Stimulated activated CD4-positive, alpha-beta T cell treated with anti-CD3 and anti-CD28 coated beads, Interleukin-4, amount 100 ng/mL, for 4 hours (primary cell): ENCODE measurements at regions not wholly inside any gene's neighbourhood (a gene's known extent, or its start where the extent isn't known, plus 50 kb on each side); places are given as distances from the start of the nearest gene placed in this dataset.
"Not testable (repeated sequence)": the region's sequence is repeated elsewhere in the genome, so short reads cannot be mapped to it uniquely, and the experiment has no call there.

Experiments used
- DNase-seq, 2 experiments: peaks; one replicate each; pipeline ENCODE4 v3.0.0-alpha.2; 2020

GRCh38 chr7:113291058-113291457 lies 172.7 kb upstream of the SMIM30 start:
- DNase-seq, result no peak

- no peak for DNase-seq
Observed at GRCh38 chr7:113289140-113289740, 170.9 kb upstream of the SMIM30 start.

- DNase-seq, result no peak
Observed at GRCh38 chr7:113285411-113285810, 167.1 kb upstream of the SMIM30 start.

- DNase-seq, result no peak
Observed at GRCh38 chr7:113283861-113284260, 165.5 kb upstream of the SMIM30 start.

- DNase-seq, result no peak
Observed at GRCh38 chr7:113282875-113283274, 164.5 kb upstream of the SMIM30 start.

GRCh38 chr7:113281223-113281622 lies 162.9 kb upstream of the SMIM30 start:
- DNase-seq, result no peak

GRCh38 chr7:113279256-113279655 lies 160.9 kb upstream of the SMIM30 start:
- no peak for DNase-seq

GRCh38 chr7:113270790-113271189 lies 152.4 kb upstream of the SMIM30 start:
- DNase-seq, result no peak

GRCh38 chr7:113269592-113269991 lies 151.2 kb upstream of the SMIM30 start:
- DNase-seq, result not testable (repeated sequence)

- DNase-seq, result no peak
Observed at GRCh38 chr7:113268757-113269156, 150.4 kb upstream of the SMIM30 start.

GRCh38 chr7:113267885-113268284 lies 149.5 kb upstream of the SMIM30 start:
- DNase-seq, result no peak

GRCh38 chr7:113267271-113267670 lies 148.9 kb upstream of the SMIM30 start:
- no peak for DNase-seq

- no peak for DNase-seq
Observed at GRCh38 chr7:113263749-113264148, 145.4 kb upstream of the SMIM30 start.

- DNase-seq, result not testable (repeated sequence)
Observed at GRCh38 chr7:113263215-113263742, 144.9 kb upstream of the SMIM30 start.

- no peak for DNase-seq
Observed at GRCh38 chr7:113256883-113257531, 138.7 kb upstream of the SMIM30 start.

- DNase-seq, result no peak
Observed at GRCh38 chr7:113247198-113247597, 128.8 kb upstream of the SMIM30 start.

GRCh38 chr7:113246738-113247137 lies 128.4 kb upstream of the SMIM30 start:
- no peak for DNase-seq

GRCh38 chr7:113232885-113233284 lies 114.5 kb upstream of the SMIM30 start:
- no peak for DNase-seq

- DNase-seq, result no peak
Observed at GRCh38 chr7:113230691-113231090, 112.3 kb upstream of the SMIM30 start.

- no peak for DNase-seq
Observed at GRCh38 chr7:113217314-113217713, 99.0 kb upstream of the SMIM30 start.

- DNase-seq, result no peak
Observed at GRCh38 chr7:113216038-113216437, 97.7 kb upstream of the SMIM30 start.

GRCh38 chr7:113209449-113210203 lies 91.3 kb upstream of the SMIM30 start:
- DNase-seq, result no peak

- DNase-seq, result no peak
Observed at GRCh38 chr7:113207931-113208330, 89.6 kb upstream of the SMIM30 start.

- no peak for DNase-seq
Observed at GRCh38 chr7:113207441-113207840, 89.1 kb upstream of the SMIM30 start.
